ENCODE measurements at regions not wholly inside any gene's neighbourhood (a gene's known extent, or its start where the extent isn't known, plus 50 kb on each side); places are given as distances from the start of the nearest gene placed in this dataset.

- H3K4me3 ChIP-seq (replicated peaks in 1 of 3; ENCODE audit: insufficient read depth in 1 of 3, low read depth in 1 of 3, low read length in 3 of 3), result no peak overlapping the region
- BruUV-seq (replicated peaks), result no TSS peak
- no peak overlapping the region for H3K27ac ChIP-seq (ENCODE audit: insufficient read depth, low read depth, low read length)
- no peak overlapping the region for H2AFZ ChIP-seq (ENCODE audit: low read depth, low read length)
- no peaks in the 10 kb centered on the region for H3K79me2 ChIP-seq (ENCODE audit: control insufficient read depth, insufficient read depth, low read length)
- H3K4me1 ChIP-seq (ENCODE audit: control insufficient read depth, extremely low read depth, insufficient read depth, low read length), result no peaks in the 10 kb centered on the region
- FAIRE-seq (no peak), DNase-seq (ENCODE audit: low read depth, low spot score) (no peak)
- H3K4me2 ChIP-seq (ENCODE audit: insufficient read depth, low read length), result no peak overlapping the region
- H4K20me1 ChIP-seq (replicated peaks; ENCODE audit: control insufficient read depth, extremely low read depth, insufficient read depth, low read length), result no peaks in the 10 kb centered on the region
- H3K9ac ChIP-seq (replicated peaks; ENCODE audit: extremely low read depth, insufficient read depth, low read length), result no peak overlapping the region
- ChIA-PET CTCF (no interaction called here), POLR2A (no interaction called here)
- no peaks in the 10 kb centered on the region for H3K9me3 ChIP-seq (replicated peaks; ENCODE audit: control insufficient read depth, insufficient read depth, low read length)
- no peaks in the 10 kb centered on the region for H3K9me1 ChIP-seq (replicated peaks; ENCODE audit: control insufficient read depth, extremely low read depth, insufficient read depth, low read length)
- intact Hi-C loops (cut with micrococcal nuclease), result no loop called here
- no peaks in the 10 kb centered on the region for H3K27me3 ChIP-seq (ENCODE audit: control insufficient read depth in 2 of 2, insufficient read depth in 2 of 2, low read length in 2 of 2)
- H3K36me3 ChIP-seq (ENCODE audit: control insufficient read depth in 2 of 2, extremely low read depth in 1 of 2, insufficient read depth in 2 of 2, low read length in 2 of 2), result no peaks in the 10 kb centered on the region
- TF ChIP-seq CTCF (IDR thresholded peaks at IDR 0.05; ENCODE audit: extremely low read depth in 1 of 2, insufficient read depth in 1 of 2, low read depth in 1 of 2, low read length in 2 of 2) (no peak), EZH2 (IDR thresholded peaks at IDR 0.05; ENCODE audit: borderline replicate concordance, low read depth, low read length, severe bottlenecking) (no peak), POLR2AphosphoS5 (IDR thresholded peaks at IDR 0.05; ENCODE audit: insufficient read depth, low read depth, low read length) (no peak), MYC (IDR thresholded peaks at IDR 0.05; ENCODE audit: low read depth, low read length) (no peak), GATA2 (IDR thresholded peaks at IDR 0.05; ENCODE audit: insufficient read depth, insufficient read length, low read depth, low read length) (no peak), FOS (IDR thresholded peaks at IDR 0.05; ENCODE audit: borderline replicate concordance, insufficient read depth, low read length) (no peak), MAX (IDR thresholded peaks at IDR 0.05; ENCODE audit: insufficient read depth, insufficient read length) (no peak), JUN (IDR thresholded peaks at IDR 0.05; ENCODE audit: borderline replicate concordance, insufficient read depth, insufficient read length, low read depth) (no peak), POLR2A (IDR thresholded peaks at IDR 0.05; ENCODE audit: low read depth, low read length) (no peak)
- dilution Hi-C loops (cut with MboI; ENCODE audit: extremely low pct_ligation_motif_present, low sequenced_read_pairs), result no loop called here
These were observed 120.9 kb downstream of the NSG2 start for GRCh38 chr5:174166231-174167079.
